ENCODE measurements at regions not wholly inside any gene's neighbourhood (a gene's known extent, or its start where the extent isn't known, plus 50 kb on each side); places are given as distances from the start of the nearest gene placed in this dataset.

- Mint-ChIP-seq H3K9me3 (ENCODE audit: unreplicated experiment) (peaks cover 6% of the 10 kb centered on the region), H3K27me3 (ENCODE audit: unreplicated experiment) (peaks cover 4% of the 10 kb centered on the region), H3K36me3 (ENCODE audit: low read depth, unreplicated experiment) (no peaks in the 10 kb centered on the region), H3K4me1 (ENCODE audit: unreplicated experiment) (no peaks in the 10 kb centered on the region), H3K27ac (ENCODE audit: unreplicated experiment) (no peak overlapping the region), H3K4me3 (ENCODE audit: unreplicated experiment) (no peak overlapping the region)
- no peak for DNase-seq (ENCODE audit: low spot score)
- no peak for TF ChIP-seq CTCF (IDR thresholded peaks at IDR 0.05; ENCODE audit: unreplicated experiment)
These were observed 1359.7 kb upstream of the RAG2 start for GRCh38 chr11:37957717-37958116.

- DNase-seq (ENCODE audit: low spot score), result no peak
- H3K9me3 Mint-ChIP-seq (ENCODE audit: unreplicated experiment), result peaks cover 4% of the 10 kb centered on the region
- H3K27ac Mint-ChIP-seq (ENCODE audit: unreplicated experiment), result no peak overlapping the region
- H3K4me1 Mint-ChIP-seq (ENCODE audit: unreplicated experiment), result no peaks in the 10 kb centered on the region
- no peaks in the 10 kb centered on the region for H3K36me3 Mint-ChIP-seq (ENCODE audit: low read depth, unreplicated experiment)
- H3K4me3 Mint-ChIP-seq (ENCODE audit: unreplicated experiment), result no peak overlapping the region
- H3K27me3 Mint-ChIP-seq (ENCODE audit: unreplicated experiment), result peaks cover 4% of the 10 kb centered on the region
- TF ChIP-seq CTCF (IDR thresholded peaks at IDR 0.05; ENCODE audit: unreplicated experiment), result no peak
These were observed 1354.0 kb upstream of the RAG2 start for GRCh38 chr11:37951996-37952395.

- H3K9me3 Mint-ChIP-seq (ENCODE audit: unreplicated experiment), result peaks cover 4% of the 10 kb centered on the region
- no peaks in the 10 kb centered on the region for H3K4me1 Mint-ChIP-seq (ENCODE audit: unreplicated experiment)
- H3K36me3 Mint-ChIP-seq (ENCODE audit: low read depth, unreplicated experiment), result no peaks in the 10 kb centered on the region
- no peak overlapping the region for H3K27ac Mint-ChIP-seq (ENCODE audit: unreplicated experiment)
- no peak for DNase-seq (ENCODE audit: low spot score)
- TF ChIP-seq CTCF (IDR thresholded peaks at IDR 0.05; ENCODE audit: unreplicated experiment), result no peak
- no peak overlapping the region for H3K4me3 Mint-ChIP-seq (ENCODE audit: unreplicated experiment)
- no peaks in the 10 kb centered on the region for H3K27me3 Mint-ChIP-seq (ENCODE audit: unreplicated experiment)
These were observed 1350.2 kb upstream of the RAG2 start for GRCh38 chr11:37948258-37948657.

GRCh38 chr11:37947821-37948220 lies 1349.8 kb upstream of the RAG2 start:
- TF ChIP-seq CTCF (IDR thresholded peaks at IDR 0.05; ENCODE audit: unreplicated experiment), result no peak
- no peaks in the 10 kb centered on the region for H3K4me1 Mint-ChIP-seq (ENCODE audit: unreplicated experiment)
- no peak overlapping the region for H3K27ac Mint-ChIP-seq (ENCODE audit: unreplicated experiment)
- DNase-seq (ENCODE audit: low spot score), result no peak
- no peaks in the 10 kb centered on the region for H3K27me3 Mint-ChIP-seq (ENCODE audit: unreplicated experiment)
- peaks cover 4% of the 10 kb centered on the region for H3K9me3 Mint-ChIP-seq (ENCODE audit: unreplicated experiment)
- no peaks in the 10 kb centered on the region for H3K36me3 Mint-ChIP-seq (ENCODE audit: low read depth, unreplicated experiment)
- no peak overlapping the region for H3K4me3 Mint-ChIP-seq (ENCODE audit: unreplicated experiment)

- DNase-seq (ENCODE audit: low spot score), result peak; percentile 54
- peak; percentile 85 for TF ChIP-seq CTCF (IDR thresholded peaks at IDR 0.05; ENCODE audit: unreplicated experiment)
- Mint-ChIP-seq H3K4me3 (ENCODE audit: unreplicated experiment) (no peak overlapping the region), H3K27me3 (ENCODE audit: unreplicated experiment) (no peaks in the 10 kb centered on the region), H3K27ac (ENCODE audit: unreplicated experiment) (no peak overlapping the region), H3K4me1 (ENCODE audit: unreplicated experiment) (no peaks in the 10 kb centered on the region), H3K9me3 (ENCODE audit: unreplicated experiment) (peaks cover 4% of the 10 kb centered on the region), H3K36me3 (ENCODE audit: low read depth, unreplicated experiment) (no peaks in the 10 kb centered on the region)
These were observed 1348.2 kb upstream of the RAG2 start for GRCh38 chr11:37946155-37946766.
